ENCODE measurements at regions not wholly inside any gene's neighbourhood (a gene's known extent, or its start where the extent isn't known, plus 50 kb on each side); places are given as distances from the start of the nearest gene placed in this dataset.

DNA sequence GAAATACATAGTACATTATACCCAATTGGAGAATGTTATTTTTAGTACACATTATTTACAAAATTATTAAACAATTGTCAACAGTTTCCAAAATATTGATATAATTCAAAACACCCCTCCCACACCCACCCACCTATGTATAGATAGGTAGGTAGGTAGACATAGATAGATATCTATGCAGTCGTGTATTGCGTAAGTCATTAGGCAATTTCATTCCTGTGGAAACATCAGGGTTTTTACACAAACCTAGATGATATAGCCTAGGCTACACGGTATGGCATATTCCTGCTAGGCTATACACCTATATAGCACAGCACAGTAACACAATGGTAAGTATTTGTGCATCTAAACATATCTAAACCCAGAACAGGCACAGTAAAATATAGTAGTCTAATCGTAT is 377.3 kb downstream of the ANXA1 start:
- no peaks in the 10 kb centered on the region for H3K9me3 ChIP-seq (ENCODE audit: insufficient read depth, low read depth)
- no peak for DNase-seq
- BruUV-seq (replicated peaks), result no TSS peak
- H3K4me2 ChIP-seq, result no peak overlapping the region
- H3K4me3 ChIP-seq, result no peak overlapping the region
- H3K27me3 ChIP-seq (ENCODE audit: insufficient read depth, low read depth), result no peaks in the 10 kb centered on the region
- H2AFZ ChIP-seq, result no peak overlapping the region
- ChIA-PET CTCF (no interaction called here), POLR2A (ENCODE audit: unreplicated experiment) (no interaction called here)
- no peaks in the 10 kb centered on the region for H3K36me3 ChIP-seq (ENCODE audit: low read depth)
- TF ChIP-seq, protein P1, sequence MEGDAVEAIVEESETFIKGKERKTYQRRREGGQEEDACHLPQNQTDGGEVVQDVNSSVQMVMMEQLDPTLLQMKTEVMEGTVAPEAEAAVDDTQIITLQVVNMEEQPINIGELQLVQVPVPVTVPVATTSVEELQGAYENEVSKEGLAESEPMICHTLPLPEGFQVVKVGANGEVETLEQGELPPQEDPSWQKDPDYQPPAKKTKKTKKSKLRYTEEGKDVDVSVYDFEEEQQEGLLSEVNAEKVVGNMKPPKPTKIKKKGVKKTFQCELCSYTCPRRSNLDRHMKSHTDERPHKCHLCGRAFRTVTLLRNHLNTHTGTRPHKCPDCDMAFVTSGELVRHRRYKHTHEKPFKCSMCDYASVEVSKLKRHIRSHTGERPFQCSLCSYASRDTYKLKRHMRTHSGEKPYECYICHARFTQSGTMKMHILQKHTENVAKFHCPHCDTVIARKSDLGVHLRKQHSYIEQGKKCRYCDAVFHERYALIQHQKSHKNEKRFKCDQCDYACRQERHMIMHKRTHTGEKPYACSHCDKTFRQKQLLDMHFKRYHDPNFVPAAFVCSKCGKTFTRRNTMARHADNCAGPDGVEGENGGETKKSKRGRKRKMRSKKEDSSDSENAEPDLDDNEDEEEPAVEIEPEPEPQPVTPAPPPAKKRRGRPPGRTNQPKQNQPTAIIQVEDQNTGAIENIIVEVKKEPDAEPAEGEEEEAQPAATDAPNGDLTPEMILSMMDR (conservative IDR thresholded peaks at IDR 0.05), result no peak
- H3K9me2 ChIP-seq (ENCODE audit: insufficient read depth), result no peaks in the 10 kb centered on the region
- H3F3A ChIP-seq (ENCODE audit: insufficient read depth, low read depth), result no peaks in the 10 kb centered on the region
- H3K27ac ChIP-seq, result no peak overlapping the region
- H4K20me1 ChIP-seq (ENCODE audit: insufficient read depth), result no peaks in the 10 kb centered on the region
- no peaks in the 10 kb centered on the region for H3K4me1 ChIP-seq (replicated peaks; ENCODE audit: insufficient read depth)
- intact Hi-C loops (cut with micrococcal nuclease; ENCODE audit: unreplicated experiment), result no loop called here
- H3K79me2 ChIP-seq (ENCODE audit: low read depth), result no peaks in the 10 kb centered on the region

DNA sequence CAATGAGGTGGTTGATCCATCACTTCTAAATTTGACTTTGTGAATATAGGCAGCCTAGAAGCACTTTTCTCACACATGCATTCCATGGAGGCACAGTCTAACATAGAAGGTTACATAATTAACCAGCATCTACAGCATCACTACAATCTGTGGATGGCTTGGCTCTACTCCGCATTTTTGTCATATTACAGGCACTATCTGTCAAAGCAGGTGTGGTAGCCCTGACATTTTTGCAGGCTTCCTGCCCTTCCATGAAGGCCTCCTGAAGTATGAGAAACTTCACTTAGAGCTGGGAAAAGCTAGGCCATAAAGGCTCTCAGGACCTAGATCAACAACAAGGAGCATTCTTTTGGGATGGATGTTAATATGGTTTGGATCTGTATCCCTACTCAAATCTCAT is 378.0 kb downstream of the ANXA1 start:
- Histone ChIP-seq H3K4me2 (no peak overlapping the region), H3K4me1 (replicated peaks; ENCODE audit: insufficient read depth) (no peaks in the 10 kb centered on the region), H3F3A (ENCODE audit: insufficient read depth, low read depth) (no peaks in the 10 kb centered on the region), H4K20me1 (ENCODE audit: insufficient read depth) (no peaks in the 10 kb centered on the region), H2AFZ (no peak overlapping the region), H3K9me2 (ENCODE audit: insufficient read depth) (no peaks in the 10 kb centered on the region), H3K79me2 (ENCODE audit: low read depth) (no peaks in the 10 kb centered on the region), H3K27me3 (ENCODE audit: insufficient read depth, low read depth) (no peaks in the 10 kb centered on the region), H3K27ac (no peak overlapping the region), H3K9me3 (ENCODE audit: insufficient read depth, low read depth) (no peaks in the 10 kb centered on the region), H3K4me3 (no peak overlapping the region), H3K36me3 (ENCODE audit: low read depth) (no peaks in the 10 kb centered on the region)
- intact Hi-C loops (cut with micrococcal nuclease; ENCODE audit: unreplicated experiment), result no loop called here
- ChIA-PET CTCF (no interaction called here), POLR2A (ENCODE audit: unreplicated experiment) (no interaction called here)
- TF ChIP-seq, protein P1 (conservative IDR thresholded peaks at IDR 0.05), result no peak
- TF ChIP-seq EZH2 (IDR thresholded peaks at IDR 0.05; ENCODE audit: low read depth), result no peak
- no peak for DNase-seq
- no TSS peak for BruUV-seq (replicated peaks)

DNA sequence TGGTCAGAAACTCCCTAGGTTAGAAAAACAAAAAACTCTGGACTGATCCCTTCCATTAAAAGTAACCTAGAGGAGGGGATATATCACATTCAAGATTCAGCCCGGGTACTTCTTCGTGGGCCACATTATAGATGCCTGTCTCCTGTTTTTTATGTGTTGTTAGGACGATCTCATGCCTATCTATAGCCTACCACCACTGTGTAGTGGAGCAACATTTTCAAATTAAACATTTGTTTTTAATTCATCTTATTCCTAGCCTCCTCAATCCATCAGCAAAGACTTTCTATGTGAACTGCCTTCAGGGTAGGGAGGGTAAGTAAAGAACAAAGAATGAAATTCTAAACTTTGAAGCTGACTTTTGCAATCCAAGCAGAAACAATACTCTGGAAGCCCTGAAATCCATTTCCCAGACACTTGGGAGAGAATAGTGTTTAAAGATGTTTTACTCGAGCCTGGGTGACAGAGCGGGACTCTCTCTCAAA is 379.4 kb downstream of the ANXA1 start:
- H3K36me3 ChIP-seq (ENCODE audit: low read depth), result no peaks in the 10 kb centered on the region
- DNase-seq, result no peak
- H3K27ac ChIP-seq, result no peak overlapping the region
- intact Hi-C loops (cut with micrococcal nuclease; ENCODE audit: unreplicated experiment), result no loop called here
- POLR2A ChIA-PET (ENCODE audit: unreplicated experiment), result no interaction called here
- no peaks in the 10 kb centered on the region for H3K79me2 ChIP-seq (ENCODE audit: low read depth)
- BruUV-seq (replicated peaks), result no TSS peak
- no peak overlapping the region for H2AFZ ChIP-seq
- H3K9me3 ChIP-seq (ENCODE audit: insufficient read depth, low read depth), result no peaks in the 10 kb centered on the region
- no peak overlapping the region for H3K4me3 ChIP-seq
- H4K20me1 ChIP-seq (ENCODE audit: insufficient read depth), result no peaks in the 10 kb centered on the region
- H3K9me2 ChIP-seq (ENCODE audit: insufficient read depth), result no peaks in the 10 kb centered on the region
- H3K27me3 ChIP-seq (ENCODE audit: insufficient read depth, low read depth), result no peaks in the 10 kb centered on the region
- H3K4me2 ChIP-seq, result no peak overlapping the region
- TF ChIP-seq, protein P1 (conservative IDR thresholded peaks at IDR 0.05), result no peak
- TF ChIP-seq EZH2 (IDR thresholded peaks at IDR 0.05; ENCODE audit: low read depth), result no peak
- H3F3A ChIP-seq (ENCODE audit: insufficient read depth, low read depth), result no peaks in the 10 kb centered on the region
- H3K4me1 ChIP-seq (replicated peaks; ENCODE audit: insufficient read depth), result no peaks in the 10 kb centered on the region
- CTCF ChIA-PET, result no interaction called here

Measured in PC-9 (cell line).